COLO668 (cell line): ENCODE measurements at regions not wholly inside any gene's neighbourhood (a gene's known extent, or its start where the extent isn't known, plus 50 kb on each side); places are given as distances from the start of the nearest gene placed in this dataset.

Experiments used
- DNase-seq: peaks from one replicate; lab custom pipeline; 2025; ENCODE audit not compliant: unreplicated experiment; lab: John Stamatoyannopoulos, UW

GRCh38 chr13:57224414-57224813, 57.4 kb downstream of the PRR20E start:
- DNase-seq, result no peak

GRCh38 chr13:57250472-57250871, 83.5 kb downstream of the PRR20E start:
- no peak for DNase-seq

GRCh38 chr13:57253551-57253950, 86.6 kb downstream of the PRR20E start:
- no peak for DNase-seq

- DNase-seq, result no peak
Measured at GRCh38 chr13:57264965-57265364, 98.0 kb downstream of the PRR20E start.

- no peak for DNase-seq
Measured at GRCh38 chr13:57270493-57270892, 103.5 kb downstream of the PRR20E start.

GRCh38 chr13:57286511-57287098, 119.6 kb downstream of the PRR20E start:
- DNase-seq, result no peak

GRCh38 chr13:57302604-57303003, 135.6 kb downstream of the PRR20E start:
- no peak for DNase-seq

GRCh38 chr13:57311009-57311586, 144.1 kb downstream of the PRR20E start:
- DNase-seq, result no peak

GRCh38 chr13:57314897-57315520, 148.0 kb downstream of the PRR20E start:
- DNase-seq, result no peak

- DNase-seq, result no peak
Measured at GRCh38 chr13:57326532-57326931, 159.5 kb downstream of the PRR20E start.

GRCh38 chr13:57340878-57341277, 173.9 kb downstream of the PRR20E start:
- no peak for DNase-seq

- DNase-seq, result no peak
Measured at GRCh38 chr13:57345526-57345925, 178.5 kb downstream of the PRR20E start.

- peak; percentile 26 for DNase-seq
Measured at GRCh38 chr13:57346786-57347185, 179.8 kb downstream of the PRR20E start.

GRCh38 chr13:57352114-57352513, 185.1 kb downstream of the PRR20E start:
- DNase-seq, result no peak

GRCh38 chr13:57353831-57354230, 186.8 kb downstream of the PRR20E start:
- DNase-seq, result no peak

- no peak for DNase-seq
Measured at GRCh38 chr13:57375876-57376275, 208.9 kb downstream of the PRR20E start.

- DNase-seq, result no peak
Measured at GRCh38 chr13:57408312-57408711, 223.2 kb upstream of the PCDH17 start.

- DNase-seq, result no peak
Measured at GRCh38 chr13:57409121-57409520, 222.4 kb upstream of the PCDH17 start.

GRCh38 chr13:57409656-57410055, 221.9 kb upstream of the PCDH17 start:
- DNase-seq, result no peak

GRCh38 chr13:57418067-57418677, 213.4 kb upstream of the PCDH17 start:
- no peak for DNase-seq

- no peak for DNase-seq
Measured at GRCh38 chr13:57424379-57424778, 207.2 kb upstream of the PCDH17 start.

- DNase-seq, result no peak
Measured at GRCh38 chr13:57425531-57425930, 206.0 kb upstream of the PCDH17 start.
